Mucosa of rectum (tissue), 2 donors: ENCODE measurements at regions not wholly inside any gene's neighbourhood (a gene's known extent, or its start where the extent isn't known, plus 50 kb on each side); places are given as distances from the start of the nearest gene placed in this dataset.
A peak's percentile ranks its signal among the peaks of the same experiment; 100 is the strongest.

Experiments
- H3K27ac ChIP-seq, 2 donors: one replicate each; pipeline ENCODE4 v1.7.0; 2013; ENCODE audit warnings: inconsistent platforms in 2 of 2, low read depth in 2 of 2, low read length in 2 of 2
- H3K27me3 ChIP-seq, 2 donors: one replicate each; pipeline ENCODE4 v1.7.0; 2013; ENCODE audit warnings: low read length in 2 of 2; ENCODE audit not compliant: control insufficient read depth in 2 of 2, insufficient read depth in 2 of 2
- H3K36me3 ChIP-seq, 2 donors: one replicate each; pipeline ENCODE4 v1.7.0; 2013; ENCODE audit warnings: low read length in 2 of 2; ENCODE audit not compliant: control insufficient read depth in 2 of 2, insufficient read depth in 2 of 2
- H3K4me1 ChIP-seq, 2 donors: one replicate each; pipeline ENCODE4 v1.7.0; 2013; ENCODE audit warnings: low read length in 2 of 2, mild to moderate bottlenecking in 1 of 2; ENCODE audit not compliant: control insufficient read depth in 2 of 2, insufficient read depth in 2 of 2
- H3K4me3 ChIP-seq, 2 donors: one replicate each; pipeline ENCODE4 v1.7.0; 2013; ENCODE audit warnings: low read length in 2 of 2
- H3K9ac ChIP-seq, 2 donors: one replicate each; pipeline ENCODE4 v1.7.0; 2013; ENCODE audit warnings: low read length in 2 of 2, low read depth in 1 of 2, mild to moderate bottlenecking in 1 of 2
- H3K9me3 ChIP-seq, 2 donors: one replicate each; pipeline ENCODE4 v1.7.0; 2013; ENCODE audit warnings: low read length in 2 of 2; ENCODE audit not compliant: control insufficient read depth in 2 of 2
- donor health status: healthy.
- donor health status: Normal muscosa, but diverticular disease.

GRCh38 chr9:115632391-115632790 is 514.4 kb upstream of the TNC start:
- H3K36me3 ChIP-seq: no peaks in the 10 kb centered on the region
- no peaks in the 10 kb centered on the region for H3K27me3 ChIP-seq
- H3K9ac ChIP-seq: no peak overlapping the region
- H3K4me3 ChIP-seq: no peak overlapping the region
- H3K9me3 ChIP-seq: no peaks in the 10 kb centered on the region
- H3K27ac ChIP-seq: no peak overlapping the region
- H3K4me1 ChIP-seq: no peaks in the 10 kb centered on the region

DNA sequence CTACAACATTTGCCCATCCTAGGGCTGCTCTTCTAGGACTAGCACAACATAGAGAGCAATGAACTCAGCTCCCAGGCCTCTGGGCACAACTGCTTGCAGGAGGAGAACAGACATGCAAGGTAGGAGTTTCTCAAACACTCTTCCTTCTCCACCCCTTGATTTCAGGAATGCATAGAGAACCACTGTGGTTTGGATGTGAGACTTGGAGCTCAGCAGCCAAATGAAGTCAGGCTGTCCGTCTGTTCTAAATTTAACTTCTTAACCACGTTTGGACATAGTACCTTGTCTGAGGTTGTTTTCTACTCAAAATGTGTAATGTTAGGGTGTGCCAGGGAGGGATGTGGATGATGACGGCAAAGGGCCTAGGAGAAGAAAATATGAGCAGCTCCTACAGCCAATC is 515.1 kb upstream of the TNC start:
- H3K27ac ChIP-seq: no peak overlapping the region
- H3K4me1 ChIP-seq: no peaks in the 10 kb centered on the region
- H3K9ac ChIP-seq: no peak overlapping the region
- no peaks in the 10 kb centered on the region for H3K9me3 ChIP-seq
- H3K4me3 ChIP-seq: no peak overlapping the region
- H3K36me3 ChIP-seq: no peaks in the 10 kb centered on the region
- no peaks in the 10 kb centered on the region for H3K27me3 ChIP-seq

DNA sequence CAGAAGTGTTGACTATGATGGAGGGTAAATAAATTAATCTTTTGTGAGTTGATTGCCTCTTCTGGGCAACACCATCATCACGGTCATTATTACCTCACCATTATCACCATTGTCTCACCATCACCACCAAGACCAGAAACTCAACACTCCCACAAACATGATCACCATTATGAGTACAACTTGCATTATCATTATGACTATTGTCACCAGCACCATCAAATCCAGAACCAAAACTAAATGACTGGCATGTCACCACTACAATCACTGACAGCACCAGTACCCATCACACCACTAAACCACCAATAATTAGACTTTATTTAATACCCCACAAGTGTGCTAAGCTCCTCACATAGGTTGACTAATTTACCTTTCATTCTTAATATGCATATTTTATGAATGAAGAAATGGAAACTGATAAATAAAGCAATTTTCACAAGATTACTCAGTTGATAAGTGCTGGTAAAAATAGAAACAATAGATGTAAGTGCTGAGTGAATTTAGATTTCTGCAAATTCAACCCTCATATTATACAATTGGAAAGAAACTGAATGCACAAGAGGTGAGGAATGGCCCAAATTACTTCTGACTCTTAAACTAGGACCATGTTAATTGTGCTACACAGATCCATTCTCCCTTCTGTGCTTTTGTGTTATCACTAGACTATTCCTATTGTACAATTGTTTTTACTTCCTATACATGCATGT is 517.8 kb upstream of the PAPPA start:
- H3K27ac ChIP-seq: no peak overlapping the region
- H3K9ac ChIP-seq: no peak overlapping the region
- H3K4me1 ChIP-seq: no peaks in the 10 kb centered on the region
- H3K36me3 ChIP-seq: no peaks in the 10 kb centered on the region
- H3K9me3 ChIP-seq: no peaks in the 10 kb centered on the region
- H3K27me3 ChIP-seq: no peaks in the 10 kb centered on the region
- no peak overlapping the region for H3K4me3 ChIP-seq

- Histone ChIP-seq H3K4me3 (no peak overlapping the region), H3K4me1 (no peaks in the 10 kb centered on the region), H3K9ac (no peak overlapping the region), H3K9me3 (no peaks in the 10 kb centered on the region), H3K27ac (no peak overlapping the region), H3K27me3 (no peaks in the 10 kb centered on the region), H3K36me3 (no peaks in the 10 kb centered on the region)
Observed at GRCh38 chr9:115636596-115636995, 517.0 kb upstream of the PAPPA start.

DNA sequence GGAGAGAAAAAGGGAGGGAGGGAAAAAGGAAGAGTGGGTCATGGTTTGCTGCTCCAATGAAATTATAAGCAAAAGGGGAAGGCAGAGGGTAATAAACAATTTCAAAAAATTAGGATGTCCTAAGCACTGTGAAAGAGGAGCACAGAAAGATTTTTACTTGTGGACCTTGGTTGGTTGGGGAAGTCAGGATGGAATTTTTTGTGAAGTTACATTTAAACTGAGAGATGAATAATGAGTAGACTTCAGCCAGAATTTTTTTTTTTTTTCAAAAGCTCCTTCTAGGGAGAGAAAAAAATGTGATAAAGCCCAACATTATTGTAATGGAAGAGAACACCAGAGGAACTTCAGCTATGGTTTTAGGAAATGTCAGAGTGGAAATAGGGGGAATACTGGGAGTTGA is 515.9 kb upstream of the PAPPA start:
- Histone ChIP-seq H3K36me3 (no peaks in the 10 kb centered on the region), H3K27me3 (no peaks in the 10 kb centered on the region), H3K27ac (no peak overlapping the region), H3K9me3 (no peaks in the 10 kb centered on the region), H3K4me1 (no peaks in the 10 kb centered on the region), H3K4me3 (no peak overlapping the region), H3K9ac (no peak overlapping the region)

DNA sequence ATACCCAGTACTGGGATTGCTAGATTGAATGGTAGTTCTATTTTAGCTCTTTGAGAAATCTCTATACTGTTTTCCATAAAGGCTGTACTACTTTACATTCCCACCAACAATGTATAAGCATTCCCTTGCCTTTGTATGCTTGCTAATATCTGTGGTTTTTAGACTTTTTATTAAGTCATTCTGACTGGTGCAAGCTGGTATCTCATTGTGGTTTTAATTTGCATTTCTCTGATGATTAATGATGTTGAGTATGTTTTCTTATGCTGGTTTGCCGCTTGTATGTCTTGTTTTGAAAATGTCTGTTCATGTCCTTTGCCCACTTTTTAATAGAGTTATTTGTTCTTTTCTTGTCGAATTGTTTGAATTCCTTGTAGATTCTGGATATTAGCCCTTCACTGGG is 512.7 kb upstream of the PAPPA start:
- no peaks in the 10 kb centered on the region for H3K4me1 ChIP-seq
- no peak overlapping the region for H3K9ac ChIP-seq
- no peak overlapping the region for H3K4me3 ChIP-seq
- no peaks in the 10 kb centered on the region for H3K9me3 ChIP-seq
- no peaks in the 10 kb centered on the region for H3K36me3 ChIP-seq
- no peaks in the 10 kb centered on the region for H3K27me3 ChIP-seq
- H3K27ac ChIP-seq: no peak overlapping the region

- no peaks in the 10 kb centered on the region for H3K4me1 ChIP-seq
- H3K9ac ChIP-seq: no peak overlapping the region
- H3K27ac ChIP-seq: no peak overlapping the region
- H3K36me3 ChIP-seq: no peaks in the 10 kb centered on the region
- no peak overlapping the region for H3K4me3 ChIP-seq
- H3K27me3 ChIP-seq: no peaks in the 10 kb centered on the region
- no peaks in the 10 kb centered on the region for H3K9me3 ChIP-seq
Observed at GRCh38 chr9:115642285-115642684, 511.3 kb upstream of the PAPPA start.

- H3K36me3 ChIP-seq: no peaks in the 10 kb centered on the region
- H3K9me3 ChIP-seq: no peaks in the 10 kb centered on the region
- no peak overlapping the region for H3K4me3 ChIP-seq
- no peak overlapping the region for H3K27ac ChIP-seq
- no peaks in the 10 kb centered on the region for H3K27me3 ChIP-seq
- no peaks in the 10 kb centered on the region for H3K4me1 ChIP-seq
- H3K9ac ChIP-seq: no peak overlapping the region
Observed at GRCh38 chr9:115643948-115644727, 509.5 kb upstream of the PAPPA start.

DNA sequence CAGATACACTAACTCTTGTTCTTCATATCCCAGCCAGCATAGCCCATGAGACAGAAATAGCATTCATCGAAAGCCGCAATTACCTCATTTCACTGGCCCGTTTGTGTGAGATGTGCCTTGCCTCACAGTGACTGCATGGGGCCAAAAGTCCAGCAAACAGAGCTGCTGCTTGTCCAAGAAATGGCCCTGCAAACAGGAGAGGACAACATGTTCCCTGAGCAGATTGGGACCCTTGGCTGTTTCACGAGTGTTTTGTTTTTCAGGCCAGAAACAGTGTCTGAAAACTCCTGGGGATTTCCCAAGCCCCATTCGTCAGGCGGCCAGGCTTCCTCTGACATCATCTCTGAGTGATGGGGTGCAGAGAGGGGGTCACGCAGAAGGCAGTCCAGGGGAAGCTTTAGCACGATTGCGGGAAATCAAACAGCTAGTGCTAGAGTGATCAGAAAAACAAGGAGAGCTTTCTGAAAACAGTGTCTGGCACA is 503.6 kb upstream of the PAPPA start:
- H3K9ac ChIP-seq: no peak overlapping the region
- H3K9me3 ChIP-seq: no peaks in the 10 kb centered on the region
- H3K27me3 ChIP-seq: no peaks in the 10 kb centered on the region
- no peak overlapping the region for H3K4me3 ChIP-seq
- H3K36me3 ChIP-seq: no peaks in the 10 kb centered on the region
- H3K4me1 ChIP-seq: no peaks in the 10 kb centered on the region
- peak overlapping the region in 1 of 2 donors; percentile 74 for H3K27ac ChIP-seq

DNA sequence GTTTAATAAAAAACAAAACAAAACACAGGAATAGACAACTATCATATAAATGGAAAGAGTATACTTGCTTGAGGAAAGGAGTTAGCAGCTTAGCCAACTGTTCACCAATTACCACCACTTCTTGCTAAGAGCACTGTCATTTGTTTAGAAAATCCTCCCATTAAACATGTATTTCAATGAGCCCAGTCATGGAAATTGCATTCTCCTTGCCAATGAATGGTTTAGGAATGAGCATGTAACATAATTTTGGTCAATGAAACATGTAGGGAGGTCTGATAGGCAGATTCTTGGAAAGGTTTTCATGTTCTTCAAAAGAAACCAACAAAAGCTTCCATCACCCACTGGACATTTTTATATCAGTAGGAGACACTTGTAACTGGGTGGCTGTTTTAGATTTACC is 502.8 kb upstream of the PAPPA start:
- Histone ChIP-seq H3K36me3 (no peaks in the 10 kb centered on the region), H3K4me3 (no peak overlapping the region), H3K4me1 (no peaks in the 10 kb centered on the region), H3K27ac (peak overlapping the region in 1 of 2 donors; percentile 74), H3K9me3 (no peaks in the 10 kb centered on the region), H3K9ac (no peak overlapping the region), H3K27me3 (no peaks in the 10 kb centered on the region)
